Activated T-cell treated with anti-CD3 and anti-CD28 coated beads for 4 hours (primary cell): ENCODE measurements at regions not wholly inside any gene's neighbourhood (a gene's known extent, or its start where the extent isn't known, plus 50 kb on each side); places are given as distances from the start of the nearest gene placed in this dataset.
"Not testable (repeated sequence)": the region's sequence is repeated elsewhere in the genome, so short reads cannot be mapped to it uniquely, and the experiment has no call there.

Source experiments
- DNase-seq: peaks from one replicate; pipeline ENCODE4 v3.0.0-alpha.2; 2020

DNA sequence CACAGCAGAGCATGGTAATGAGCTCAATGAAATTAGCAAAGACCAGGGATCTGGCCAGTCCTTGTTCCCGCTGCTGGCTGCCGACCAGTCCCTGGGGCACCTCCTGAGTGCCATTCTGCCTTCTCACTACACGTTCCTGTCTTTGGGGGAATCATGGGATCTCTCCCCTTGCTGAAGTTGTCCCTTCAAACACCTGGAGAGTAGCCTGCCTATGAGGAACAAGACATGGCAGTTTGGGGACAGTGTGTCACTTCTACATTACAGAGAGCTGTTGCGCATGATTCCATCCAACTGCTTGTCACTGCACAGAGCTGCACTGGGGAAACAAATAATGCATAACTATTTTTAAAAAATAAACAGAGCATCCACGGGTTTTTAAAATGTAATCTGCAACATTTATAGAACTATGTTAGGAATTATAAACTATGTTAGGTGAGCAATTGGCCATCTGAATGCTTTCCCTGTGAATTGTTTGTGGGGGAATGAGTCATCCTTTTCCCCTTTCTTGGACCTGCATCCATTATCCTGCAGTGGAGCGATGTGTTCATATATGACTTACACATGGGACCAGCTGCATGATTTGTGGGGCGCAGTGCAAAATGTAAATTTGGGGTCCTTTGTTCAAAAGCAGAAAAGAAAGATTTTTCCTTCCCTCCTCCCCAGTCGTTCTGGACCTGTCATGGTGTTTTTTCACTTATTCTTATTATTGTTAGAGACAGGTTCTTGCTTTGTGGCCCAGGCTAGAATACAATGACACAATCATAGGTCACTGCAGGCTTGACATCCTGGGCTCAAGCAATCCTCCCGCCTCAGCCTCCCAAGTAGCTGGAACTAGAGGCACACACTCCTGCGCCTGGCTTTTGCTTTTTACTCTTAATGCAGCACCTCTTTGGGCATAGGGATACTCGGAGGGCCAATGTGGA, 115.0 kb upstream of the TBL1X start:
- no peak for DNase-seq

- DNase-seq, result no peak
These were observed 113.7 kb upstream of the TBL1X start for GRCh38 chrX:9351126-9351525.

DNA sequence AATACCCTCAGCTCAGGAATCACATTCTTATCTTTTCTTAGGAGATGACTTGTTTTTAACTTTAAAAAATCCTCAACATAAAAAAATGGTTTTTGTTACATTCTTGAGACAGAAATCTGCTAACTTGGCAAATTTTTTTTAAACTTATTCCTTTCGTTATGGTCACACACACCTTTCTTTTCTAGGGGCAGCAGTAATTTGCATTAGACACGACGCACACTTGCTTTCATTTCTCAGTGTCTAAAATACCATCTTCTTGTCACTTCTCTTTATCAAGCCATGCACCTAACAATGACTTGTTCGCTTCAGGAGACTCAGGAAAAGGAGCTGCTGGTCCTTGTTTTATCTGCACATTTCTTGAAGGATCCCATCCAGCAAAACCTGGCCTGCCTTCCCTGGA, 112.6 kb upstream of the TBL1X start:
- no peak for DNase-seq

DNA sequence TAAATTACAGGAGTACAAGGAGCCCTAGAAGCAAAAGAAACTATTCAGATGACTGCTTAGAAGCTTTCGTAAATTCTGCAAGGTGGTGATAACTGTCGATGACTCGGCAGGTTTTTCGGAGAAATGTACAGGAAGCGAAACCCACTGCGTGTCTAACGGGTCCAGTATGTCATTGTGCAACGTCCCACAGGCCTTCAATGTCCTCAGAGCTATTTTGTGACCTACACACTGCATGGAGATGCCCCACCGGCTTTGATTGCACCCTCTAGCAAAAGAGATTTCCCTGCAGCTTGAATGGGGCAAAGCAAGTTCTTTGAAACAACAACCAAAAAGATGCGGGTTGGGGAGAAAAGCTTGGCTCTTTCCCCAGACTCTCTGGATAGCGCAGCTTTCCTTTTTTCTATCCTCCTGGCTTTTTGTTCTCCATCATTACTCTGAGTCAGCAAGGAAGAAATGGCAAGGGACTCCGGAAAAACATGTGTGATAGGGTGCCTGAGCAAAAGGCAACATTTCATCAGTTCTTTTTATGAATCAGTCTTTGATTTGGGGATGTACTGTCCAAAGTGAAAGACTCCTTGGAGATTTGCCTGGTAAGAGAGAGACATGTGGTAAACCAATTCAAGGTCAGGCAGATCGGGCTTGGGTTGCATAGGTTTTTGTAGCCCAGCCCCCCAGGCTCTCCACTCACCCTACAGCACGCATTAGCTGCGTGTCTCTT, 112.0 kb upstream of the TBL1X start:
- DNase-seq, result no peak

DNA sequence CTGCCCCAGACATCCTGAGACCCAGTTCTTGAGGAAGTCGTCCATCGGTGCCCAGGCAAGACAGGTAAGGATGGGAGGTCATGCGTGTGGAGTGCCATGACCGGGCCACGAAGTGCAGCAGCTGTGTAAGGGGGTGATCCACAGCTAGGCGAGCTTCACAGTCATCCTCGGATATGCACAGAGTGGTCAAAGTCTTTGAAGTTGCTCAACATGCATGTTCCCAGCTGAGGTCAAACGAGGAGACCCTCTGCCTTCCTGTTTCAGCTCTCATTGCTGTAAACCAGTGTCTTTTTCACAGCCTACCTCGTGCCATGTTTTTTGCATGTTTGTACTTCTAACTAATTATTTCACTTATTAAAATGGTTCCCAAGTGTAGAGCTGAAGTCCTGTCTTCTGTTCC, 109.9 kb upstream of the TBL1X start:
- no peak for DNase-seq

- DNase-seq, result no peak
These were observed 109.1 kb upstream of the TBL1X start for GRCh38 chrX:9355739-9356138.

DNA sequence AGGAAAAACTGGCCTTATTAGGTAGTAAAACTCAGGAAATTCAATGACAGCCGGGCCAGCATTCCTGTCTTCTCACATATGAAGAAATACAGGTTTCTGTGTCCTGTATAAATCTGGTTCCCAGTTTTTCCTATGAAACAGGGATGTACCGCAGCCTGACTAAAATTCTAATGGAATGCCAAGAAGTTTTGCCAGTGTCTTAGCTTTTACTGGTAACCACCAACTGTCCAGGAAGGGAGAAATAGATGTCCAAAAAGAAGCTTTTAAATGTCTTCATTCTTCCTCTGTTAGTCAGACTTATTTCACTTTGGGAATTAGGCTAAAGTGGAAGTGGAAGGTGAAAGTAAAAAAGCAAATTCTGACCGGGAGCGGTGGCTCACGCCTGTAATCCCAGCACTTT, 108.0 kb upstream of the TBL1X start:
- no peak for DNase-seq

- DNase-seq, result no peak
These were observed 107.2 kb upstream of the TBL1X start for GRCh38 chrX:9357518-9358114.

DNA sequence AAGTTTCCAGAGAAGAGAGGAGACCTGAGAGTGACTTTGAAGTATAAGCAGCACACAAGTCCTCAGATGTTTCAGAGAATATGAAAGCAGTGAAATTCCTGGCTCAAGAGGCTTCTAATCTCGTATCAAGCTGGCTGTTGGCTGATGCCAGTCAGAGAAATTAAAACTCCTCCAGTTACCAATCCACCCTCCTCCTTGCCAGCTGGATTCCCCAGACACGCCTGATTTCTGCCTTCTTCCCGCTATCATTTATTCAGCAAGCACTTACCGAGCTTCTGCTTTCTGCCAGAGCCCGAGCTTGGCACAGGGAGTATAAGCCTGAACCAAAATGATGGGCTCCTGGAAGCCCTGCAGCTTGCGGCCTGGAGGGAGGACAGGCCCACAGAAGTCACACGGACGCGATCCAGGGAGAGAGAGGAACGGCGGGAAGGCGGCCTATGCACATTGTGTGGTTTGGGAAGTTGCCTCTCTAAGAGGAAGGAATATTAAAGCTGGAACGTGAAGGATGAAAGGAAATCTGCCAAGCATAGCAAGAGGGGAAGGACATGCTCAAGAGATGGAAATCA, 102.4 kb upstream of the TBL1X start:
- DNase-seq, result no peak

DNA sequence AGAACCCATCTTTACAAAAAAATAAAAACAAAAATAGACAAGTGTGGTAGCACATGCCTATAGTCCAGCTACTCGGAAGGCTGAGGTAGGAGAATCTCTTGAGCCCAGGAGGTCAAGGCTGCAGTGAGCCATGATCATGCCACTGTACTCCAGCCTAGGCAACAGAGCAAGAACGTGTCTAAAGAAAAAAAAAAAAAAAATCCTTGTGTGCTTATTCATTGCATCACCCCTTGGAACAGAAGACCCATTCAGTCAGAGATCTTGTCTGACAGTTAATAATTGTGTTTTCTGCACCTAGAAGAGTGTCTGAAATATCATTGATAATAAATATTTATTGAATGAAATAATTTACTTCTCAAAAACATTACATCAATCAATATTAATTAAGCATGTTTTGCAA, 97.4 kb upstream of the TBL1X start:
- DNase-seq, result no peak

DNA sequence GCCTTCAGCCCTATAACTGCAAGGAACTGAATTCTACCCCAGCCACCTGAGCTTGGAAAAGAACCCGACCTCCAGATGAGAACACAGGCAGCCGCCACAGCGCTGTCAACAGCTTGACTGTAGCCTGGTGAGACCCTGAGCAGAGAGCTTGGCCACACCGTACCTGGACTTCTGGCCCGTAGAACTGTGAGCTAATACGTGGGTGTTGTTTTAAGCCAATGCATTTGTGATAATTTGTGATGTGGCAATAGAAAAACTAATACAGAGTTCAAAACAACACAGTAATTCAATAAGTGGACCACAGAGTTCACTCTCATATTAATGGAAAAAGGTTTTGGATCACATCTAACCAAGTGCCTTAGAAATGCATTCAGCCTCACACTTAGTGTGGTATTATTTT, 96.6 kb upstream of the TBL1X start:
- DNase-seq, result no peak

GRCh38 chrX:9369802-9370291, 95.0 kb upstream of the TBL1X start:
- DNase-seq, result no peak

GRCh38 chrX:9370893-9371292, 94.0 kb upstream of the TBL1X start:
- DNase-seq, result no peak

- DNase-seq, result no peak
These were observed 92.0 kb upstream of the TBL1X start for GRCh38 chrX:9372866-9373265.

DNA sequence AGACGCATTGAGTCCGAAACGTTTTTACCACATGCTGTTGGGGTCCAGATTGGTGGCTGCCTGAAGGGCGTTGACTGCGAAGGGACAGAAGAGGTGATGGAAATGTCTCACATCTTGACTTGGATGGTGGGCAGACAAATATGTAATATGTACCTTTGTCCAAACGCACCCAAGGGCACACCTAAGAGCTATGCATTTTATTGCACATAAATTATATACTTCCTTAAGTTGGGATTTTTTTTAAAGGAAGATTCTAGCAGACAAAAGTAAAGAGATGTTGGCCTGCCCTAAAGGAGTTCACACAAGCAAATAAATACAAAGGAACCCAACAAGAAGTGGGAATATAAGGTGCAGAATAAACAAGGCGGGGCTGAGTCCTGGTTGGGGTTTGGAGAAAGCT, 91.1 kb upstream of the TBL1X start:
- no peak for DNase-seq

DNA sequence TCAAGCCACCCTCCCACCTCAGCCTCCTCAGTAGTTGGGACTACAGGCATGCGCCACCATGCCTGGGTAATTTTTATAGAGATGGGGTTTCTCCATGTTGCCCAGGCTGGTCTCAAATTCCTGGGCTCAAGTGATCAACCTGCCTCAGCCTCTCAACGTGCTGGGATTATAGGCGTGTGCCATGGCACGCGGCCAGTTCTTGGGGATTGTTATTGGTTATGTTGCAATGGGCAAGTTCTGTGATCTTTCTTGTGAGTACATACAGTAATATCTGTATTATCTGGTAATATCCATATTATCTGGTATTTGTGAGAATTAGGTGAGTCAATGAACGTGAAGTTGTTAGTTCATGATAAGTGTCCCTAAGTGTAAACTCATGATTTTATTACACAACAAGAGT, 90.3 kb upstream of the TBL1X start:
- no peak for DNase-seq

DNA sequence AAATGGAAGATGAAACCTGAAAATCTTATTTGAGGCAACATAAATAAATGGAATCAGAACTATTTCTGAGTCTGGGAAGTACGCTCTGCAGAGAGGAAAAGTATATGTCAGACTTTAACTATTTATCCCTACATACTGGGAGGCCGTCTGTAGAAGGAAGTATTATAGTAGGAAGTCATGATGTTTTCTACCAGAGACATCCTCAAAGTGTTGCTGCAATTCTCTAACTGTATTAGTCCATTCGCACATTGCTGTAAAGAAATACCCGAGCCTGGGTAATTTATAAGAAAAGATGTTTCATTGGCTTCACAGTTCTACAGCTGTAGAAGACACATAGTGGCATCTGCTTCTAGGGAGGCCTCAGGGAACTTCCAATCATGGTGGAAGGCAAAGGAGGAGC, 88.7 kb upstream of the TBL1X start:
- DNase-seq, result no peak

GRCh38 chrX:9377216-9377615, 87.6 kb upstream of the TBL1X start:
- DNase-seq, result not testable (repeated sequence)

DNA sequence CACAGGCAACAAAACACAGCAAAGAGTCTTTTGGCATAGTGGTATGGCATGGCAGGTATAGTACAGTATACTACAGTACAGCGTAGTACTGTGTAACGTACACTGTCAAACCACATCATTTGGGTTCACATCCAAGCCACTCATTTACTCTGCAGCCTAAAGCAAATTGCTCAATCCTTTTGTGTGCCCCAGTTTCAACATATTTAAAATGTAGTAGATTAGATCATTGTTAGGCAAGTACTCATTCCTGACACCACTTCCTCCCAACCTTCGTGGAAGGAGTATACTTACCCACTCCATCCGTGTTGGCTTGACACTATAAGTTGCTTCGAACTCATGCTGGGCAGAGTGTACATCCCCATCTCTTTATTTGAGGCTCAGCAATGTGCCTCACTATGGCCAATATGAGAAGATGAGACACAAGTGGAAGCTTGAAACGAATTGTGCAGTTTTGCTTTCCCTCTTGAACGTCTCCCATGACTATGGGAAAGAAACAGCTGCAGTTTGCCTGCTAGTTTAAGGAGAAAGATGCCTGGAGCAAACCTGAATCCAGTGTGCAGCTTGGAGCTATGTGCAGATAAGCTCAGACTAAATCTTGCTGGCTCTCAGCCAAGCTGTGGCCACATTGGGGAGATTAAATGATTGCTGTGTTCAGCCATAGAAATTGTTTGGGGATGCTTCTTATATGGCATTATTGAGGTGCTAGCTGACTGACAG, 85.7 kb upstream of the TBL1X start:
- no peak for DNase-seq

DNA sequence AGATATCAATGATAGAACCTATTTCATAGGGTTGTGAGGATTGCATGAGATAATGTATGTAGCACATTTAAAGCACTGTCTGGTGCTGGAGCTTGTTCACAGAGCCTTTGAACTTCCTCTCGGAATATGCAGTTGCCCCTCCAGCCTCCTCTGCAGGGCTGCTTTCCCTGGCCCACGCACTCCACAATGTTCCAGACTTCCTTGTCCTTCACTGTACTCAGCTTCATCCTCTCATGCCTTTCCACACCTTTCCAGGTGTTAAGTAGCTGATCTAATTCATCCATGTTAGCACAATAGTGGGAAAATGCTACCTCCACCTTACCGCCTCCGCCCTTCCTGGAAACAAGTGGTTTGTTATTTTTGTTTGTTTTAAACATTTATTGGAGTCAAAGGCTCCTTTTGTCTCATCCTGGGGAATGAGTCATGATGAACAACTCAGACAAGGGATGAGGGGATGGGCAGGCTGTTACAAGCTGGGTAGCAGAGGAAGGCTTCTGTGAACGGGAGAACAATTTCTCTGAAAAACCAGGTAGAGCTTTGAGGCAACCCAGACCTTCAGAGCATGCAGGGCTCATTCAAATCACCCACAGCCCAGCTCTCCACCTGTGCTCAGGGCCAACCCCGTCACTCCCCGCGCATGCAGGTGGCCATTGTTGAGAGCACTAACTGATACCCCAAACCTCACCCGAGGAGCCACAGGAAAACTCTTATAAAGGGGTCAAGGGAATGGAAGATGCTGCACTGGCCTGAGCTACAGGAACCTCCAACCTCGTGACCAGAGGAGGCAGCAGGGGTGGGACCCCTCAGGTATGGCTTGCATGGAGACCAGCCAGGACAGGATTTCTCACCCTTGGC, 84.9 kb upstream of the TBL1X start:
- no peak for DNase-seq

DNA sequence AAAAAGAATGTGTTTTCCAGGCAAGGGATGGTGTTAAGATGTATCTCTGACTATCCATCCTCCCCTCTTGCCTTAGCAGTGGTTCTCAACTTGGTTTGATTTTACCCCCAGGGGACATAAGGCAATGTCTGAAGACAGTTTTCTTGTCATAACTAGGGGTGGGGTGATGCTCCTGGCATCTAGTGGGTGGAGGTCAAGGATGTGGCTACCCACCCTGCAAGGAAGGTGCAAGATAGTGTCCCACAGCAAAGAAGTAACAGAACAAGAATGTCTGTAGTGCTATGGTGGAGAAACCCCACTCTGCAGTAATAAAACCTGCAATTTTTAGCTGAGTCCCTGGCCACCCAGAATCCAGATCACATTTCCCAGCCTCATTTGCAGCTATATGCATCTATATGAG, 81.2 kb upstream of the TBL1X start:
- no peak for DNase-seq

- DNase-seq, result no peak
These were observed 76.4 kb upstream of the TBL1X start for GRCh38 chrX:9388450-9388849.
